Parathyroid adenoma (tissue), 2 donors: ENCODE measurements at regions not wholly inside any gene's neighbourhood (a gene's known extent, or its start where the extent isn't known, plus 50 kb on each side); places are given as distances from the start of the nearest gene placed in this dataset.
A peak's percentile ranks its signal among the peaks of the same experiment; 100 is the strongest.

ENCODE experiments used
- H2AFZ ChIP-seq: fragments of 300-600 bp; sonication (generic); one replicate; pipeline ENCODE4 v1.7.0; 2017; ENCODE audit warnings: antibody characterized with exemption, mild to moderate bottlenecking
- H3K27ac ChIP-seq: fragments of 300-600 bp; sonication (generic); one replicate; pipeline ENCODE4 v1.7.0; 2017
- H3K27me3 ChIP-seq: fragments of 300-600 bp; sonication (generic); one replicate; pipeline ENCODE4 v1.7.0; 2017; ENCODE audit warnings: low read length; ENCODE audit not compliant: control insufficient read depth, insufficient read depth
- H3K36me3 ChIP-seq: fragments of 300-600 bp; sonication (generic); one replicate; pipeline ENCODE4 v1.7.0; 2017; ENCODE audit warnings: low read length; ENCODE audit not compliant: control insufficient read depth, insufficient read depth
- H3K4me1 ChIP-seq: fragments of 300-600 bp; sonication (generic); one replicate; pipeline ENCODE4 v1.7.0; 2017; ENCODE audit warnings: control low read depth
- H3K4me2 ChIP-seq: fragments of 300-600 bp; sonication (generic); one replicate; pipeline ENCODE4 v1.7.0; 2017; ENCODE audit warnings: low read length
- H3K4me3 ChIP-seq: fragments of 300-600 bp; sonication (generic); one replicate; pipeline ENCODE4 v1.7.0; 2017; ENCODE audit warnings: low read depth, low read length
- H3K79me2 ChIP-seq: fragments of 300-600 bp; sonication (generic); one replicate; pipeline ENCODE4 v1.7.0; 2017; ENCODE audit warnings: control low read depth
- H3K9ac ChIP-seq: fragments of 300-600 bp; sonication (generic); one replicate; pipeline ENCODE4 v1.7.0; 2017; ENCODE audit warnings: mild to moderate bottlenecking
- H3K9me3 ChIP-seq: fragments of 300-600 bp; sonication (generic); one replicate; pipeline ENCODE4 v1.7.0; 2017; ENCODE audit warnings: low read length; ENCODE audit not compliant: control insufficient read depth
- TF ChIP-seq, protein P1 (sequence below): fragments of 300-600 bp; sonication (generic); IDR thresholded peaks from one replicate; pipeline ENCODE4 v1.7.0; 2017; ENCODE audit warnings: antibody characterized with exemption, mild to moderate bottlenecking
- donor health status: primary hyperparathyroidism.

GRCh38 chr14:61847861-61848260 is 85.6 kb downstream of the SNAPC1 start:
- TF ChIP-seq, protein P1, sequence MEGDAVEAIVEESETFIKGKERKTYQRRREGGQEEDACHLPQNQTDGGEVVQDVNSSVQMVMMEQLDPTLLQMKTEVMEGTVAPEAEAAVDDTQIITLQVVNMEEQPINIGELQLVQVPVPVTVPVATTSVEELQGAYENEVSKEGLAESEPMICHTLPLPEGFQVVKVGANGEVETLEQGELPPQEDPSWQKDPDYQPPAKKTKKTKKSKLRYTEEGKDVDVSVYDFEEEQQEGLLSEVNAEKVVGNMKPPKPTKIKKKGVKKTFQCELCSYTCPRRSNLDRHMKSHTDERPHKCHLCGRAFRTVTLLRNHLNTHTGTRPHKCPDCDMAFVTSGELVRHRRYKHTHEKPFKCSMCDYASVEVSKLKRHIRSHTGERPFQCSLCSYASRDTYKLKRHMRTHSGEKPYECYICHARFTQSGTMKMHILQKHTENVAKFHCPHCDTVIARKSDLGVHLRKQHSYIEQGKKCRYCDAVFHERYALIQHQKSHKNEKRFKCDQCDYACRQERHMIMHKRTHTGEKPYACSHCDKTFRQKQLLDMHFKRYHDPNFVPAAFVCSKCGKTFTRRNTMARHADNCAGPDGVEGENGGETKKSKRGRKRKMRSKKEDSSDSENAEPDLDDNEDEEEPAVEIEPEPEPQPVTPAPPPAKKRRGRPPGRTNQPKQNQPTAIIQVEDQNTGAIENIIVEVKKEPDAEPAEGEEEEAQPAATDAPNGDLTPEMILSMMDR: no peak
- no peaks in the 10 kb centered on the region for H3K79me2 ChIP-seq
- no peaks in the 10 kb centered on the region for H3K27me3 ChIP-seq
- no peak overlapping the region for H3K27ac ChIP-seq
- H3K4me3 ChIP-seq: no peak overlapping the region
- no peaks in the 10 kb centered on the region for H3K36me3 ChIP-seq
- H3K9me3 ChIP-seq: no peaks in the 10 kb centered on the region
- no peak overlapping the region for H3K4me2 ChIP-seq
- no peaks in the 10 kb centered on the region for H3K4me1 ChIP-seq
- H3K9ac ChIP-seq: no peak overlapping the region
- no peak overlapping the region for H2AFZ ChIP-seq

GRCh38 chr14:61854898-61855297 is 92.7 kb downstream of the SNAPC1 start:
- H3K36me3 ChIP-seq: no peaks in the 10 kb centered on the region
- no peak overlapping the region for H3K27ac ChIP-seq
- no peak overlapping the region for H2AFZ ChIP-seq
- no peaks in the 10 kb centered on the region for H3K27me3 ChIP-seq
- no peaks in the 10 kb centered on the region for H3K79me2 ChIP-seq
- TF ChIP-seq, protein P1: no peak
- H3K9me3 ChIP-seq: no peaks in the 10 kb centered on the region
- no peak overlapping the region for H3K4me3 ChIP-seq
- H3K4me2 ChIP-seq: no peak overlapping the region
- H3K4me1 ChIP-seq: no peaks in the 10 kb centered on the region
- no peak overlapping the region for H3K9ac ChIP-seq

DNA sequence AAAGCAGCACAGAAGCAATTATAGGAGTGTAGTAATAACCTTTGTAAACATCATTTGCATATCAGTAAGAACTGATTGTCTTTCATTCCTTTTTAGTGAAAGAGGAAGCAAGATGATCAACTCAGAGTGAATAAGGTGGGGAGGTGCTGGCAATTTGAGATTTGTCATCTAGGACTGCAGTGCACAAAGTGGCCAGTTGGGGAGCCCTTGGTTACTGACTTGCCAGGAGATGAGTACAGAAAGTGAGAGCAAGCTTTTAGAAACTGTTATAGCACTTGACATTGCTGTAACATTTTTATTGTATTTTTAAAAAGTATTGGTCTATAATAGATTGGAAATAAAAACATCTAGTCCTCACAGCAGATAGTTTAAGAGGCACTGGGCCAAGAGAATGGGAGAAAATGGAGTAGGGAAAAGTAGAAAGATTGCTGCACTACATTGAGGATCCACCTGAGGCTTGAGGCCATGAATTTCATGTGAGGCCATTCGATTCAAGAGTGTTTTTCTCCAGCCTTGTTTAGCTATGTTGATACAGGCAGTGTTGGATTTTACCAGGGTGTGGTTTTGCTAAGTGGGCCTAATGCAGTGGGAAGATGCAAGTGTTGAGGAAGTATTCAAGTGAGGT is 98.2 kb downstream of the SNAPC1 start:
- Histone ChIP-seq H2AFZ (no peak overlapping the region), H3K4me1 (no peaks in the 10 kb centered on the region), H3K9ac (no peak overlapping the region), H3K27me3 (no peaks in the 10 kb centered on the region), H3K27ac (no peak overlapping the region), H3K79me2 (no peaks in the 10 kb centered on the region), H3K9me3 (no peaks in the 10 kb centered on the region), H3K36me3 (no peaks in the 10 kb centered on the region), H3K4me3 (no peak overlapping the region), H3K4me2 (no peak overlapping the region)
- TF ChIP-seq, protein P1: peak; percentile 61

DNA sequence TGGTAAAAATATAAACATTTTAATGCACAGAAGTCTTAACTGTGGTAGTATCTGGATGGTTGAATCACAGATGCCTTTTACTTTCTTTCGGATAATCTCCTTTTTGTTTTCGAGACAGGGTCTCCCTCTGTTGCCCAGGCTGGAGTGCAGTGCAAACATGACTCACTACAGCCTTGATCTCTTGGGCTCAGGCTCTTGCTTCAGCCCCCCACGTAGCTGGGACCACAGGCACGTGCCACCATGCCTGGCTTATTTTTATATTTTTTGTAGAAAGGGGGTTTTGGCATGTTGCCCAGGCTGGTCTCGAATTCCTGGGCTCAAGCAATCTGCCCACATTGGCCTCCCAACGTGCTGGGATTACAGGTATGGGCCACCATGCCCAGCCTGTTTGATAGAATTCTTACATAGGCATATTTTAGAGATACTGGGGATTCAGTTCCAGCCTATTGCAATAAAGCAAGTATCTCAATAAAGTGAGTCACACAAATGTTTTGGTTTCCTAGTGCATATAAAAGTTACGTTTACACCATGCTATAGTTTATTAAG is 99.2 kb downstream of the SNAPC1 start:
- Histone ChIP-seq H3K4me1 (no peaks in the 10 kb centered on the region), H3K4me3 (no peak overlapping the region), H3K79me2 (no peaks in the 10 kb centered on the region), H3K9me3 (no peaks in the 10 kb centered on the region), H3K9ac (no peak overlapping the region), H3K27ac (no peak overlapping the region), H3K36me3 (no peaks in the 10 kb centered on the region), H3K27me3 (no peaks in the 10 kb centered on the region), H3K4me2 (no peak overlapping the region), H2AFZ (no peak overlapping the region)
- TF ChIP-seq, protein P1: no peak

- TF ChIP-seq, protein P1: no peak
- no peak overlapping the region for H2AFZ ChIP-seq
- H3K4me3 ChIP-seq: no peak overlapping the region
- no peaks in the 10 kb centered on the region for H3K79me2 ChIP-seq
- no peaks in the 10 kb centered on the region for H3K36me3 ChIP-seq
- no peaks in the 10 kb centered on the region for H3K27me3 ChIP-seq
- H3K4me1 ChIP-seq: no peaks in the 10 kb centered on the region
- H3K4me2 ChIP-seq: no peak overlapping the region
- H3K27ac ChIP-seq: no peak overlapping the region
- no peak overlapping the region for H3K9ac ChIP-seq
- H3K9me3 ChIP-seq: no peaks in the 10 kb centered on the region
Measured at GRCh38 chr14:61864329-61864898, 102.2 kb downstream of the SNAPC1 start.
